ENCODE measurements at regions not wholly inside any gene's neighbourhood (a gene's known extent, or its start where the extent isn't known, plus 50 kb on each side); places are given as distances from the start of the nearest gene placed in this dataset.

GRCh38 chr2:139142252-139142880, 362.2 kb upstream of the NXPH2 start:
- no peaks in the 10 kb centered on the region for H3K9me3 Mint-ChIP-seq (ENCODE audit: low read depth)
- H3K4me1 Mint-ChIP-seq (ENCODE audit: low read depth): no peaks in the 10 kb centered on the region
- H3K36me3 Mint-ChIP-seq (ENCODE audit: insufficient read depth): no peaks in the 10 kb centered on the region
- no peak overlapping the region for H3K27ac Mint-ChIP-seq
- no peak for DNase-seq (ENCODE audit: low spot score, unreplicated experiment)
- H3K27me3 Mint-ChIP-seq: no peaks in the 10 kb centered on the region
- no peak overlapping the region for H3K4me3 Mint-ChIP-seq (ENCODE audit: low read depth)
- TF ChIP-seq CTCF (IDR thresholded peaks at IDR 0.05; ENCODE audit: unreplicated experiment): no peak

- Mint-ChIP-seq H3K4me1 (ENCODE audit: low read depth) (peaks cover 3% of the 10 kb centered on the region), H3K27me3 (no peaks in the 10 kb centered on the region), H3K36me3 (ENCODE audit: insufficient read depth) (no peaks in the 10 kb centered on the region), H3K27ac (no peak overlapping the region), H3K4me3 (ENCODE audit: low read depth) (no peak overlapping the region), H3K9me3 (ENCODE audit: low read depth) (peaks cover 7% of the 10 kb centered on the region)
- DNase-seq (ENCODE audit: low spot score, unreplicated experiment): no peak
- no peak for TF ChIP-seq CTCF (IDR thresholded peaks at IDR 0.05; ENCODE audit: unreplicated experiment)
Observed at GRCh38 chr2:139124271-139124670, 344.1 kb upstream of the NXPH2 start.

DNA sequence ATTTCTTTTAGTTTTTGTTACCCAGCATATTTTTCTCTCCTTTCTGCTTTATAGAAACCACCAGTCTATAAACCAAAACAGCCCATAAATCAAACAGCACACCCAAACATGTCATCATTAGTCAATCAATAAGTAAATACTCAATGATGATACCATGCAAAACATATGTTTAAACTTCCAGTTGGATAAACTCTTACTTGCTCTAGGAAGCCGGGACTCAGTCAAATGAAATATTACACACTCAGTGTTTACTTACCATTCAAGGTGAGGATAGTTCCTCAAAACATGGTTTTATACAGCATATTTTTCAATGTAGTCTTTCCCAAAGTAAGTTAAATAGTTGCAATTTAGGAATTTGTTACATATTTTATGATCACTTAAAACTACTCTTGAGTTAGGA, 343.6 kb upstream of the NXPH2 start:
- Mint-ChIP-seq H3K9me3 (ENCODE audit: low read depth) (peaks cover 7% of the 10 kb centered on the region), H3K4me3 (ENCODE audit: low read depth) (no peak overlapping the region), H3K27ac (no peak overlapping the region), H3K27me3 (no peaks in the 10 kb centered on the region), H3K4me1 (ENCODE audit: low read depth) (peaks cover 3% of the 10 kb centered on the region), H3K36me3 (ENCODE audit: insufficient read depth) (no peaks in the 10 kb centered on the region)
- no peak for DNase-seq (ENCODE audit: low spot score, unreplicated experiment)
- TF ChIP-seq CTCF (IDR thresholded peaks at IDR 0.05; ENCODE audit: unreplicated experiment): no peak

- no peaks in the 10 kb centered on the region for H3K9me3 Mint-ChIP-seq (ENCODE audit: low read depth)
- TF ChIP-seq CTCF (IDR thresholded peaks at IDR 0.05; ENCODE audit: unreplicated experiment): no peak
- no peaks in the 10 kb centered on the region for H3K36me3 Mint-ChIP-seq (ENCODE audit: insufficient read depth)
- peaks cover 3% of the 10 kb centered on the region for H3K4me1 Mint-ChIP-seq (ENCODE audit: low read depth)
- DNase-seq (ENCODE audit: low spot score, unreplicated experiment): no peak
- H3K27me3 Mint-ChIP-seq: no peaks in the 10 kb centered on the region
- no peak overlapping the region for H3K27ac Mint-ChIP-seq
- no peak overlapping the region for H3K4me3 Mint-ChIP-seq (ENCODE audit: low read depth)
Observed at GRCh38 chr2:139122711-139123158, 342.5 kb upstream of the NXPH2 start.

GRCh38 chr2:139099721-139100120, 319.5 kb upstream of the NXPH2 start:
- no peaks in the 10 kb centered on the region for H3K36me3 Mint-ChIP-seq (ENCODE audit: insufficient read depth)
- no peaks in the 10 kb centered on the region for H3K4me1 Mint-ChIP-seq (ENCODE audit: low read depth)
- no peak for TF ChIP-seq CTCF (IDR thresholded peaks at IDR 0.05; ENCODE audit: unreplicated experiment)
- no peaks in the 10 kb centered on the region for H3K27me3 Mint-ChIP-seq
- DNase-seq (ENCODE audit: low spot score, unreplicated experiment): no peak
- H3K27ac Mint-ChIP-seq: no peak overlapping the region
- H3K4me3 Mint-ChIP-seq (ENCODE audit: low read depth): no peak overlapping the region
- H3K9me3 Mint-ChIP-seq (ENCODE audit: low read depth): peaks cover 3% of the 10 kb centered on the region
